Stimulated activated CD8-positive, alpha-beta memory T cell treated with anti-CD3 and anti-CD28 coated beads, Interleukin-12 subunit alpha, Interleukin-12 subunit beta, amount 100 ng/mL, for 24 hours (primary cell): ENCODE measurements at regions not wholly inside any gene's neighbourhood (a gene's known extent, or its start where the extent isn't known, plus 50 kb on each side); places are given as distances from the start of the nearest gene placed in this dataset.

Experiments used
- DNase-seq: peaks from one replicate; pipeline ENCODE4 v3.0.0-alpha.2; 2020; ENCODE audit errors: extremely low read depth

GRCh38 chr6:168883410-168884049 lies 370.1 kb downstream of the THBS2 start:
- no peak for DNase-seq

GRCh38 chr6:168880271-168880670 lies 373.4 kb downstream of the THBS2 start:
- DNase-seq = no peak

GRCh38 chr6:168877821-168878282 lies 375.8 kb downstream of the THBS2 start:
- DNase-seq = no peak

GRCh38 chr6:168876956-168877355 lies 376.7 kb downstream of the THBS2 start:
- DNase-seq = no peak

- no peak for DNase-seq
Measured at GRCh38 chr6:168875811-168876576, 377.7 kb downstream of the THBS2 start.

GRCh38 chr6:168874637-168875036 lies 379.0 kb downstream of the THBS2 start:
- no peak for DNase-seq

- no peak for DNase-seq
Measured at GRCh38 chr6:168873278-168874190, 380.1 kb downstream of the THBS2 start.

GRCh38 chr6:168871642-168872315 lies 381.9 kb downstream of the THBS2 start:
- DNase-seq = no peak

- DNase-seq = no peak
Measured at GRCh38 chr6:168870982-168871381, 382.7 kb downstream of the THBS2 start.

GRCh38 chr6:168867247-168868102 lies 386.2 kb downstream of the THBS2 start:
- no peak for DNase-seq

- no peak for DNase-seq
Measured at GRCh38 chr6:168866534-168866933, 387.1 kb downstream of the THBS2 start.

- no peak for DNase-seq
Measured at GRCh38 chr6:168865522-168865921, 388.1 kb downstream of the THBS2 start.

- no peak for DNase-seq
Measured at GRCh38 chr6:168864541-168865460, 388.8 kb downstream of the THBS2 start.

- DNase-seq = no peak
Measured at GRCh38 chr6:168863467-168863866, 390.2 kb downstream of the THBS2 start.

GRCh38 chr6:168862346-168862980 lies 391.2 kb downstream of the THBS2 start:
- DNase-seq = no peak

- no peak for DNase-seq
Measured at GRCh38 chr6:168860987-168861386, 392.7 kb downstream of the THBS2 start.

- DNase-seq = no peak
Measured at GRCh38 chr6:168860341-168860740, 393.3 kb downstream of the THBS2 start.

GRCh38 chr6:168858926-168859325 lies 394.7 kb downstream of the THBS2 start:
- DNase-seq = no peak

GRCh38 chr6:168856914-168857313 lies 396.7 kb downstream of the THBS2 start:
- no peak for DNase-seq
